ENCODE measurements at regions not wholly inside any gene's neighbourhood (a gene's known extent, or its start where the extent isn't known, plus 50 kb on each side); places are given as distances from the start of the nearest gene placed in this dataset.

- no peak for TF ChIP-seq MGA (IDR thresholded peaks at IDR 0.05)
- no peak for TF ChIP-seq RBBP5 (IDR thresholded peaks at IDR 0.05; ENCODE audit: borderline replicate concordance, insufficient read depth, low read length, poor library complexity, severe bottlenecking)
- no peak for TF ChIP-seq MCM5 (IDR thresholded peaks at IDR 0.05; ENCODE audit: low read depth)
These were observed 72.6 kb upstream of the SELENOP start (continued) for GRCh38 chr5:42884326-42884725.

Measured in K562 (cell line).